ENCODE measurements at regions not wholly inside any gene's neighbourhood (a gene's known extent, or its start where the extent isn't known, plus 50 kb on each side); places are given as distances from the start of the nearest gene placed in this dataset.
A peak's percentile ranks its signal among the peaks of the same experiment; 100 is the strongest.

DNA sequence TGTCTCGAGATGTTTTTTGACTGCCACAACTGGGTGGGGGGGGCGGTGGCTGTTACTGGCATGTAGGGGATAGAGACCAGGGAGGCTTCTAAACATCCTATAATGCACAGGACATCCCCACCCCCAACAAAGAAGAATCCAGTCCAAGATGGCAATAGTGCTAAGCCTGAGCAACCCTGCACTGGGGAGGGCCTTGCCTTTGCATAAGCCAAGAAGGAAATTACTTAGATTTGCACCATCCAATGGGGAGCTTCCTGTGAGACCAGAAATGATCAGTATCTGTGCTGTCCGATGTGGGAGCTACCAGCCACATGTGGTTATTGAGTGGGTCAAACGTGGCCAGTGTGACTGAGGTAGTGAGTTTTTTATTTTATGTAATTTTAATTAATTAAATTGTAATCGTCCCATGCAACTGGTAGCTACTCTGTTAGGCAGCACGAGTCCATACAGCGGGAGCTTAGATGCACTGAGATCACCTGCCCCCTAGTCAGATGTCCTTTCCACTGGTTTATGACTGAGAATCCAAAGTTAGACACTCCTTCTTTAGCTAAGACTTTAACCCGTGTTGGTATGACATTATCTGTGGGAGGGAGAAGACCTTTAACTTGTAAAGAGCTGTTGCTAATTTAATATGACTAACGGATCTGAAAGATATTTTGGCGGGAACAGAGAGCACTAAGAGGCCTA is 97.4 kb upstream of the NEDD9 start:
- H3K36me3 ChIP-seq (ENCODE audit: insufficient read depth, low read length), result no peaks in the 10 kb centered on the region
- peaks cover under 1% of the 10 kb centered on the region; the same call in 1 of the 2 replicates for H3K4me1 ChIP-seq (ENCODE audit: low read length)
- no peak overlapping the region for H3K4me3 ChIP-seq (ENCODE audit: low read length)
- no peak overlapping the region for H3K4me2 ChIP-seq (ENCODE audit: low read depth, low read length, poor library complexity, severe bottlenecking)
- H3K9me3 ChIP-seq (ENCODE audit: low read length), result no peaks in the 10 kb centered on the region
- H2AFZ ChIP-seq (ENCODE audit: low read length), result no peak overlapping the region
- no peak overlapping the region for H3K27ac ChIP-seq (ENCODE audit: low read length)
- no peak for DNase-seq
- H3K27me3 ChIP-seq (ENCODE audit: low read length), result no peaks in the 10 kb centered on the region
- H3K9me2 ChIP-seq (replicated peaks; ENCODE audit: insufficient read depth, low read length), result no peaks in the 10 kb centered on the region
- no peaks in the 10 kb centered on the region for H3K79me2 ChIP-seq (ENCODE audit: low read length)
- no peak overlapping the region for H3K9ac ChIP-seq (ENCODE audit: low read length)
- H4K20me1 ChIP-seq (ENCODE audit: insufficient read depth, low read depth, low read length), result no peaks in the 10 kb centered on the region

DNA sequence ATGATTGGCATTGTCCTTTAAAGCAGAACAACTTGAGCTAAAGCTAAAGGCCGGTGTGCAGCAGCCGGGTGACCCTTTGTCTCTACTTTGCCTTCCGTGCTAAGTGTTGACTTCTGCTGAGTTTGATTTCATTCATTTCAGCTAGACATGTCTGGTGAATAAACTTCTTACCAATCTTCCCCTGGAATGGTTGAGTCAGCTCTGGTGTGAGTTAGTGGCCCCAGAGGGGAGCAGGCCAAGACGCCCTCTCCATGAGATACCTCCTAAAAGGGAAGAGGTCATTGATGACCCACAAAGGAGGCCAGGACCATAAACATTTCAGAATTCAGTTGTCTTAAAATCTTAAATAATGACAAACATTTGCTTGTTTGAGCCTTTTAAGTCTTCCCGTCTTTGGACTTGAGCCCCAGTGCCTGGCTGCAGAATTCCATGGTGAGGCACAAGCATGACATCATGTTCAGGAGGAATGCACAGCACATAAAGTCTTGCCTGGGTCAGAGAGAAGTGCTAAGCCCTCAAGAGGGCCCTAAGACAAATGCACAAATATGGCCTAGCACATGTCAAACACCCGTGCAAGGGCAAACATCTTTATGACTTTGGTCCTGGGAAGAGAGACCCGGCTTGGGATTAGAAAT is 96.3 kb upstream of the NEDD9 start:
- Histone ChIP-seq H3K4me3 (ENCODE audit: low read length) (no peak overlapping the region), H3K9ac (ENCODE audit: low read length) (no peak overlapping the region), H3K27me3 (ENCODE audit: low read length) (no peaks in the 10 kb centered on the region), H3K36me3 (ENCODE audit: insufficient read depth, low read length) (no peaks in the 10 kb centered on the region), H4K20me1 (ENCODE audit: insufficient read depth, low read depth, low read length) (no peaks in the 10 kb centered on the region), H3K9me3 (ENCODE audit: low read length) (no peaks in the 10 kb centered on the region), H2AFZ (ENCODE audit: low read length) (no peak overlapping the region), H3K27ac (ENCODE audit: low read length) (no peak overlapping the region), H3K9me2 (replicated peaks; ENCODE audit: insufficient read depth, low read length) (no peaks in the 10 kb centered on the region), H3K4me2 (ENCODE audit: low read depth, low read length, poor library complexity, severe bottlenecking) (no peak overlapping the region), H3K4me1 (ENCODE audit: low read length) (peaks cover 11% of the 10 kb centered on the region), H3K79me2 (ENCODE audit: low read length) (no peaks in the 10 kb centered on the region)
- DNase-seq, result no peak

DNA sequence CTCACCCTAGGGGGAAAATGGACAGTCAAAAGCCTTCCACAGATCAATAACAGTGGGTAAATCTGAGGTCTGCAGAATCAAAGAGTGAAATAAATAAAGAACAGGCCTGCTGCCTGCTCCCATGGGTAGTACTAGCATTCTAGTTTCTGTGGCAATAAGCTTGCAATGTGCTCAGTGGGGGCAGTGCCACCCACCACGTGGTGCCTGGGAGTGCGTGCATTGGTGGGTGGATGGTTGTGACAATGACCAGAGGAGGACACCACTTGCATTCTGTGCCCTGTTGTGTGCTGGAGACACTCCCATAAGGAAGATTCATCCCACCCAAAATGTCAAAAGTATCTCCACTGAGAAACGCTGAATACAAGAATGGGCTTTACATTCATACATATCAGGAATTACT is 95.5 kb upstream of the NEDD9 start:
- H3K27ac ChIP-seq (ENCODE audit: low read length), result no peak overlapping the region
- peaks cover 11% of the 10 kb centered on the region for H3K4me1 ChIP-seq (ENCODE audit: low read length)

DNA sequence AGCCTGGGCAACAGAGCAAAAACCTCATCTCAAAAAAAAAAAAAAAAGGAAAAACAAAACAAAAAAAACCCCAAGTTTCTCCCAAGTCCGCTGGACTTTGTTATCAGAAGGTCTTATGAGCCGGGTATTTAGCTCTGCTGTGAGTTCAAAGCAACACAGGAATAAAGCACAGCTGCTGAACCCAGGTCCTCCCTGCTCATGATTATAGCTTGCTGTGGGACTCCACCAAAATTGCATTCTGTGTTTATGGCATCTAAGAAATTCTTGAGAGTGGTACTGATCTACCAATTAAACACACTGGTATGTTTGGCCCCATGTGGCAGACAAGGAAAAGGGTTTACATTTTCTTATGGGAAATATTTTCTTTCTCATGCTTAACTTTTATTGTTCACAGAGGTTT is 93.6 kb upstream of the NEDD9 start:
- Histone ChIP-seq H3K79me2 (ENCODE audit: low read length) (no peaks in the 10 kb centered on the region), H3K9me3 (ENCODE audit: low read length) (no peaks in the 10 kb centered on the region), H2AFZ (ENCODE audit: low read length) (no peak overlapping the region), H3K4me2 (ENCODE audit: low read depth, low read length, poor library complexity, severe bottlenecking) (no peak overlapping the region), H3K9ac (ENCODE audit: low read length) (no peak overlapping the region), H4K20me1 (ENCODE audit: insufficient read depth, low read depth, low read length) (no peaks in the 10 kb centered on the region), H3K27ac (ENCODE audit: low read length) (no peak overlapping the region), H3K9me2 (replicated peaks; ENCODE audit: insufficient read depth, low read length) (no peaks in the 10 kb centered on the region), H3K36me3 (ENCODE audit: insufficient read depth, low read length) (no peaks in the 10 kb centered on the region), H3K4me1 (ENCODE audit: low read length) (peaks cover 11% of the 10 kb centered on the region), H3K27me3 (ENCODE audit: low read length) (no peaks in the 10 kb centered on the region), H3K4me3 (ENCODE audit: low read length) (no peak overlapping the region)
- no peak for DNase-seq

More for the DNA sequence above, 95.5 kb upstream of the NEDD9 start:
- no peak overlapping the region for H3K4me2 ChIP-seq (ENCODE audit: low read depth, low read length, poor library complexity, severe bottlenecking)
- H3K27me3 ChIP-seq (ENCODE audit: low read length), result no peaks in the 10 kb centered on the region
- DNase-seq, result no peak
- no peaks in the 10 kb centered on the region for H3K79me2 ChIP-seq (ENCODE audit: low read length)
- H3K4me3 ChIP-seq (ENCODE audit: low read length), result no peak overlapping the region
- H3K9me3 ChIP-seq (ENCODE audit: low read length), result no peaks in the 10 kb centered on the region
- no peaks in the 10 kb centered on the region for H3K36me3 ChIP-seq (ENCODE audit: insufficient read depth, low read length)
- no peaks in the 10 kb centered on the region for H3K9me2 ChIP-seq (replicated peaks; ENCODE audit: insufficient read depth, low read length)
- no peaks in the 10 kb centered on the region for H4K20me1 ChIP-seq (ENCODE audit: insufficient read depth, low read depth, low read length)
- no peak overlapping the region for H3K9ac ChIP-seq (ENCODE audit: low read length)
- H2AFZ ChIP-seq (ENCODE audit: low read length), result no peak overlapping the region

DNA sequence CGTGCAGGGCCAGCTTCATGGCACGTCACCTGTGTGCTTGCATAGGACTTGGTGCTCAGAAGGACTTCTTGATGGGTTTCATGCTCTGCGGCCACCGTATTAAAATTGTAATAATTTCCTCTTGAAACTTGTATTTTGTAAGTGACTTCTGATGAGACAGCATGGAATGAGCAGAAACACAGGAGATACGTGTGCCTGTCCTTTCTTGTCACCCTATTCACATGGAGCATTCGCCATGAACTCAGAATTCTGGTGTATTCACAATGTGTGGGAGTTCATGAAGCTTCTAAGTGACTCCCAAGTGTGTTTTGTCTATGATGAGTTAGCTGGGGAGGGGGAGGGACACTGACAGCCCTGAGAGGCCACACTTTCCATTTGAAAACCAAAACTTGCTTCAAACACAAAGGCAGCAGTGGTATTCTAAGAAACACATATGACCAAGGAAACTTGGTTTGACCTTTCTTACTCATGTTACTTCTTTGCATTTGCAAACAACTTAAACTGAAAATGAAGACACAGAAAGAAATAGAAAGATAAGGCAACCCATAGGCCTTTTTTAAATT is 92.1 kb upstream of the NEDD9 start:
- H3K4me3 ChIP-seq (ENCODE audit: low read length), result no peak overlapping the region
- DNase-seq, result no peak
- H3K9me2 ChIP-seq (replicated peaks; ENCODE audit: insufficient read depth, low read length), result no peaks in the 10 kb centered on the region
- no peak overlapping the region for H3K4me2 ChIP-seq (ENCODE audit: low read depth, low read length, poor library complexity, severe bottlenecking)
- H3K79me2 ChIP-seq (ENCODE audit: low read length), result no peaks in the 10 kb centered on the region
- no peak overlapping the region for H3K9ac ChIP-seq (ENCODE audit: low read length)
- H2AFZ ChIP-seq (ENCODE audit: low read length), result no peak overlapping the region
- no peak overlapping the region for H3K27ac ChIP-seq (ENCODE audit: low read length)
- H3K4me1 ChIP-seq (ENCODE audit: low read length), result peaks cover 11% of the 10 kb centered on the region
- H3K36me3 ChIP-seq (ENCODE audit: insufficient read depth, low read length), result no peaks in the 10 kb centered on the region
- no peaks in the 10 kb centered on the region for H4K20me1 ChIP-seq (ENCODE audit: insufficient read depth, low read depth, low read length)
- no peaks in the 10 kb centered on the region for H3K27me3 ChIP-seq (ENCODE audit: low read length)
- no peaks in the 10 kb centered on the region for H3K9me3 ChIP-seq (ENCODE audit: low read length)

DNA sequence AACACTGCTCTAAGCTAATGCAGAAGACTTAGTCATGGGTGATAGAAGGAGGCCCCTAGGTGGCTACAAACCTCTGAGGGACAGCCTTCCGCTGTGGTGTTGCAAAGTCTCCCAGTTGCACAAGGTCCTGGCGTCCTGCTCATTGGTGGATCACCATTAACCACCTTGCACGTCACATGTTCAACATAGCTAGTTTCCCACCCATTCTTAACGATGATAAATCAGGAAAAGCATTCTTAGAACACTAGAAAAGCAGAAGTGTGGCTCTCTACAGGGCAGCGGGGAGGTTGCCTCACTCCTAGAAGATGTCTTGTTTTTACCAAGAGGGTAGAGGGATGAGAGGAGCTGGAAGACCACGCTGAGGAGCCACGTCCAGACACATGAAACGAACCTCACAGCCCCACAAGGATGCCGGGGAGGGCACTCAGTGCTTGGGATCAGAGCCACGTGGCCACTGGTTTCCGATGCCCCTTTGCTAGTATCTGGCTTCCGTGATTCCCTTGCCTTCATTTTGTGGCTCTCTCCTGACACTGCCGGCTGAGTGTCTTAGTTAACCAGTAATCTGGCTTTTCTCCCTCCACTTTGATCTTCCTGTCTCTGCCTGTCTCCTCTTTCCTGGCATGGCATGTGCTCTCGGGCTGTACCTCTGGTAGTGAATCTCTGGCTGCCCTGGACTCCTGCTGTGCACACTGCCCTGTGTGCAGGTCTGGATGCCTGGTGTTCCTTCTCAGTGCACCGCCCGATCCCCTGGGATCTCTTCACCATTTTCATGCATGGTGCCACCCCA is 91.4 kb upstream of the NEDD9 start:
- H2AFZ ChIP-seq (ENCODE audit: low read length), result no peak overlapping the region
- H3K27me3 ChIP-seq (ENCODE audit: low read length), result no peaks in the 10 kb centered on the region
- DNase-seq, result peak; percentile 48
- H3K36me3 ChIP-seq (ENCODE audit: insufficient read depth, low read length), result no peaks in the 10 kb centered on the region
- H3K4me3 ChIP-seq (ENCODE audit: low read length), result no peak overlapping the region
- H3K9me2 ChIP-seq (replicated peaks; ENCODE audit: insufficient read depth, low read length), result no peaks in the 10 kb centered on the region
- H3K79me2 ChIP-seq (ENCODE audit: low read length), result no peaks in the 10 kb centered on the region
- peaks cover 11% of the 10 kb centered on the region for H3K4me1 ChIP-seq (ENCODE audit: low read length)
- H3K27ac ChIP-seq (ENCODE audit: low read length), result no peak overlapping the region
- no peak overlapping the region for H3K4me2 ChIP-seq (ENCODE audit: low read depth, low read length, poor library complexity, severe bottlenecking)
- H3K9ac ChIP-seq (ENCODE audit: low read length), result no peak overlapping the region
- H3K9me3 ChIP-seq (ENCODE audit: low read length), result no peaks in the 10 kb centered on the region
- H4K20me1 ChIP-seq (ENCODE audit: insufficient read depth, low read depth, low read length), result no peaks in the 10 kb centered on the region

DNA sequence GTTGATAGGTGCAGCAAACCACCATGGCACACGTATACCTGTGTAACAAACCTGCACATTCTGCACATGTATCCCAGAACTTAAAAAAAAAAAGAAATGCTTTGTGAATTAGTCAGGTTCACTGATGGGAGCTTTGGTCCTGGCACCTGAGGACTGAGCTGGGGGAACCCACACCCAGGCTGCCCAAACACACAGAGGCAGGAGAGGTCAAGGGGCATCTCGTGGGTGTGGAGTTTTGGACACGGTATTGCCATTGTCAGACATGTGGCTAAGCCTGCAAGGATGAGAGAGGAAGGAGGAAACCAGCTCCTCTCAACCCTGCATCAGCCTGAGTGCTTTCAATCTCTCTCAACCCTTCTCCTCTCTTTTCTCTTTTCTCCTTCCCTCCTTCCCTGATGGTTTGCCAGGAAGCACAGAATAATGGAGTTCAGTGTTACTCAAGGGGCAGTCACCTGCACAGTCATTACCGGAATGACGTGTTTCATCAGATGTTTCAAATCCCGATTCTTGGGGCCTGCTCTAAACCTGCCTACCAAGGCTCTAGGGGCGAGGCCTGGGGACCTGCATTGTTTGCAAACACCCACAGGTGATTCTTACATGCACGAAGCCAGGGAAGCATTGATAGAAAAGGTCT is 89.9 kb upstream of the NEDD9 start:
- Histone ChIP-seq H3K36me3 (ENCODE audit: insufficient read depth, low read length) (no peaks in the 10 kb centered on the region), H3K9me2 (replicated peaks; ENCODE audit: insufficient read depth, low read length) (no peaks in the 10 kb centered on the region), H2AFZ (ENCODE audit: low read length) (no peak overlapping the region), H4K20me1 (ENCODE audit: insufficient read depth, low read depth, low read length) (no peaks in the 10 kb centered on the region), H3K4me3 (ENCODE audit: low read length) (no peak overlapping the region), H3K9me3 (ENCODE audit: low read length) (no peaks in the 10 kb centered on the region), H3K4me1 (ENCODE audit: low read length) (peaks cover 11% of the 10 kb centered on the region), H3K4me2 (ENCODE audit: low read depth, low read length, poor library complexity, severe bottlenecking) (no peak overlapping the region), H3K27ac (ENCODE audit: low read length) (no peak overlapping the region), H3K27me3 (ENCODE audit: low read length) (no peaks in the 10 kb centered on the region), H3K79me2 (ENCODE audit: low read length) (no peaks in the 10 kb centered on the region), H3K9ac (ENCODE audit: low read length) (no peak overlapping the region)
- DNase-seq, result no peak
